ENCODE measurements at regions not wholly inside any gene's neighbourhood (a gene's known extent, or its start where the extent isn't known, plus 50 kb on each side); places are given as distances from the start of the nearest gene placed in this dataset.

DNA sequence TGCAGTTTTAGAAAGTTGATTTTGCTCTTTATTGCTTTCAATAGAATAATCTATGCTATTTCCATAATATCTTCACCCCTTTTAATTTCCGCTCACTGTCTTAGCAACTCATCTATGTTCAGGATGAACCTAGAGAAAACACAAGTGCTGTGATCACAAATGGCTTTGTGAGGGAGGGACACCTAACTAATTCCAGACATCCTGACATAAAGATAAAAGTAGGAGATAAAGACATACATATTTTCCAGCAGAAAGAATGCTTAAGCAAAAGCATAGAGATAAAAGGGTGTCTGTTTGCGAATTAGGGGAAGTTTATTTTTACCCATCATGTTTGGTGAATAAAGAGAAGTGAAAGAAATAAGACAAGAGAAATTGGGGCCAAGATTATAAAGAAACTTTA is 254.2 kb downstream of the KCNJ2 start:
- Histone ChIP-seq H3K36me3 (ENCODE audit: control insufficient read depth in 2 of 2, extremely low read depth in 1 of 2, insufficient read depth in 2 of 2, low read length in 2 of 2) (no peaks in the 10 kb centered on the region), H3K4me2 (ENCODE audit: insufficient read depth, low read length) (no peak overlapping the region), H3K79me2 (ENCODE audit: control insufficient read depth, insufficient read depth, low read length) (no peaks in the 10 kb centered on the region), H3K27ac (ENCODE audit: insufficient read depth, low read depth, low read length) (no peak overlapping the region), H3K9me3 (replicated peaks; ENCODE audit: control insufficient read depth, insufficient read depth, low read length) (no peaks in the 10 kb centered on the region), H3K9me1 (replicated peaks; ENCODE audit: control insufficient read depth, extremely low read depth, insufficient read depth, low read length) (no peaks in the 10 kb centered on the region), H4K20me1 (replicated peaks; ENCODE audit: control insufficient read depth, extremely low read depth, insufficient read depth, low read length) (no peaks in the 10 kb centered on the region), H3K27me3 (ENCODE audit: control insufficient read depth in 2 of 2, insufficient read depth in 2 of 2, low read length in 2 of 2) (no peaks in the 10 kb centered on the region), H3K4me1 (ENCODE audit: control insufficient read depth, extremely low read depth, insufficient read depth, low read length) (no peaks in the 10 kb centered on the region), H3K9ac (replicated peaks; ENCODE audit: extremely low read depth, insufficient read depth, low read length) (no peak overlapping the region), H3K4me3 (replicated peaks in 1 of 3; ENCODE audit: insufficient read depth in 1 of 3, low read depth in 1 of 3, low read length in 3 of 3) (no peak overlapping the region), H2AFZ (ENCODE audit: low read depth, low read length) (no peak overlapping the region)
- ChIA-PET POLR2A (no interaction called here), CTCF (no interaction called here)
- TF ChIP-seq FOS (IDR thresholded peaks at IDR 0.05; ENCODE audit: borderline replicate concordance, insufficient read depth, low read length) (no peak), GATA2 (IDR thresholded peaks at IDR 0.05; ENCODE audit: insufficient read depth, insufficient read length, low read depth, low read length) (no peak), MYC (IDR thresholded peaks at IDR 0.05; ENCODE audit: low read depth, low read length) (no peak), JUN (IDR thresholded peaks at IDR 0.05; ENCODE audit: borderline replicate concordance, insufficient read depth, insufficient read length, low read depth) (no peak), POLR2AphosphoS5 (IDR thresholded peaks at IDR 0.05; ENCODE audit: insufficient read depth, low read depth, low read length) (no peak), POLR2A (IDR thresholded peaks at IDR 0.05; ENCODE audit: low read depth, low read length) (no peak), EZH2 (IDR thresholded peaks at IDR 0.05; ENCODE audit: borderline replicate concordance, low read depth, low read length, severe bottlenecking) (no peak)
- TF ChIP-seq, protein P1, sequence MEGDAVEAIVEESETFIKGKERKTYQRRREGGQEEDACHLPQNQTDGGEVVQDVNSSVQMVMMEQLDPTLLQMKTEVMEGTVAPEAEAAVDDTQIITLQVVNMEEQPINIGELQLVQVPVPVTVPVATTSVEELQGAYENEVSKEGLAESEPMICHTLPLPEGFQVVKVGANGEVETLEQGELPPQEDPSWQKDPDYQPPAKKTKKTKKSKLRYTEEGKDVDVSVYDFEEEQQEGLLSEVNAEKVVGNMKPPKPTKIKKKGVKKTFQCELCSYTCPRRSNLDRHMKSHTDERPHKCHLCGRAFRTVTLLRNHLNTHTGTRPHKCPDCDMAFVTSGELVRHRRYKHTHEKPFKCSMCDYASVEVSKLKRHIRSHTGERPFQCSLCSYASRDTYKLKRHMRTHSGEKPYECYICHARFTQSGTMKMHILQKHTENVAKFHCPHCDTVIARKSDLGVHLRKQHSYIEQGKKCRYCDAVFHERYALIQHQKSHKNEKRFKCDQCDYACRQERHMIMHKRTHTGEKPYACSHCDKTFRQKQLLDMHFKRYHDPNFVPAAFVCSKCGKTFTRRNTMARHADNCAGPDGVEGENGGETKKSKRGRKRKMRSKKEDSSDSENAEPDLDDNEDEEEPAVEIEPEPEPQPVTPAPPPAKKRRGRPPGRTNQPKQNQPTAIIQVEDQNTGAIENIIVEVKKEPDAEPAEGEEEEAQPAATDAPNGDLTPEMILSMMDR (IDR thresholded peaks at IDR 0.05; ENCODE audit: extremely low read depth in 1 of 2, insufficient read depth in 1 of 2, low read depth in 1 of 2, low read length in 2 of 2) = no peak
- TF ChIP-seq, protein P2, sequence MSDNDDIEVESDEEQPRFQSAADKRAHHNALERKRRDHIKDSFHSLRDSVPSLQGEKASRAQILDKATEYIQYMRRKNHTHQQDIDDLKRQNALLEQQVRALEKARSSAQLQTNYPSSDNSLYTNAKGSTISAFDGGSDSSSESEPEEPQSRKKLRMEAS (IDR thresholded peaks at IDR 0.05; ENCODE audit: insufficient read depth, insufficient read length) = no peak
- intact Hi-C loops (cut with micrococcal nuclease) = no loop called here
- dilution Hi-C loops (cut with MboI; ENCODE audit: extremely low pct_ligation_motif_present, low sequenced_read_pairs) = no loop called here
- DNase-seq (ENCODE audit: low read depth, low spot score) (no peak), FAIRE-seq (no peak)
- BruUV-seq (replicated peaks) = no TSS peak

All from endothelial cell of umbilical vein (primary cell).